HepG2 (cell line): ENCODE measurements at regions not wholly inside any gene's neighbourhood (a gene's known extent, or its start where the extent isn't known, plus 50 kb on each side); places are given as distances from the start of the nearest gene placed in this dataset.
"Not testable (repeated sequence)": the region's sequence is repeated elsewhere in the genome, so short reads cannot be mapped to it uniquely, and the experiment has no call there.

ENCODE experiments used
- ATAC-seq: fragments of 200-7000 bp; cut with Tn5 transposase; 3 replicates; pipeline ENCODE4 v1.9.1; 2020; ENCODE audit warnings: mild to moderate bottlenecking, moderate library complexity
- BruUV-seq: library from RNA; stranded (reverse); fragments of 400-500 nt; replicated peaks from 2 replicates; lab custom pipeline; 2021; lab: Mats Ljungman, UMichigan
- CTCF ChIA-PET: fragments of 300-600 bp; formaldehyde crosslinking; extraction: SDS; loops from one replicate; lab custom pipeline; 2021; ENCODE audit warnings: low total read pairs, inconsistent platforms, low intra/inter-chr PET ratio; lab: Yijun Ruan, JAX
- POLR2A ChIA-PET: fragments of 350-600 bp; sonication (Branson Sonifier 250); formaldehyde crosslinking; loops from one replicate; lab custom pipeline; 2020; ENCODE audit warnings: antibody characterized with exemption, inconsistent platforms; lab: Yijun Ruan, JAX
- DNase-seq: peaks from one replicate; pipeline ENCODE4 v3.0.0-alpha.2; 2015; ENCODE audit warnings: low spot score
- FAIRE-seq: peaks from 3 replicates; lab custom pipeline; 2011; peaks lifted over from hg19 to GRCh38; lab: Jason Lieb, UNC
- H2AFZ ChIP-seq: one replicate; pipeline ENCODE4 v1.6.1; 2011; ENCODE audit warnings: low read length, inconsistent platforms
- H3K27ac ChIP-seq: fragments of 300-600 bp; 3 replicates; pipeline ENCODE4 v1.8.0; 2011; ENCODE audit warnings: mixed run types, mild to moderate bottlenecking, mixed read lengths, low read length, inconsistent platforms; ENCODE audit not compliant: insufficient read depth; ENCODE audit errors: extremely low read length
- H3K27me3 ChIP-seq, 2 experiments: fragments of 200-600 bp in 1 of 2; 2 replicates in 1 of 2; 3 replicates in 1 of 2; pipeline versions ENCODE4 v1.6.0 to v1.8.0; 2011; ENCODE audit warnings: low read length in 2 of 2, mild to moderate bottlenecking in 2 of 2, moderate library complexity in 2 of 2, inconsistent platforms in 1 of 2; ENCODE audit not compliant: insufficient read depth in 2 of 2, control insufficient read depth in 1 of 2
- H3K36me3 ChIP-seq, 2 experiments: fragments of 200-600 bp in 1 of 2; replicated peaks in 1 of 2; 2 replicates in 1 of 2; 3 replicates in 1 of 2; pipeline versions ENCODE4 v1.5.1 to v1.8.0; 2011; ENCODE audit warnings: low read length in 2 of 2, inconsistent platforms in 1 of 2; ENCODE audit not compliant: insufficient read depth in 2 of 2, control insufficient read depth in 1 of 2
- H3K4me1 ChIP-seq: 2 replicates; pipeline ENCODE4 v1.5.1; 2012; ENCODE audit warnings: low read length, inconsistent platforms; ENCODE audit not compliant: insufficient read depth
- H3K4me2 ChIP-seq: 2 replicates; pipeline ENCODE4 v1.6.0; 2011; ENCODE audit warnings: low read depth, low read length, inconsistent platforms
- H3K4me3 ChIP-seq, 3 experiments: fragments of 200-600 bp in 1 of 3; sonication (generic), shearing (Covaris generic) in 1 of 3; replicated peaks in 1 of 3; 2 replicates each; pipeline ENCODE4 v1.5.1; 2011 to 2016; ENCODE audit warnings: low read length in 3 of 3, inconsistent platforms in 2 of 3, low read depth in 2 of 3, mild to moderate bottlenecking in 2 of 3, control low read depth in 1 of 3, mixed read lengths in 1 of 3; ENCODE audit not compliant: insufficient read depth in 1 of 3
- H3K79me2 ChIP-seq: one replicate; pipeline ENCODE4 v1.6.1; 2011; ENCODE audit warnings: low read length, inconsistent platforms; ENCODE audit not compliant: insufficient read depth
- H3K9ac ChIP-seq: 2 replicates; pipeline ENCODE4 v1.6.0; 2011; ENCODE audit warnings: mild to moderate bottlenecking, low read depth, low read length, inconsistent platforms; ENCODE audit not compliant: insufficient read depth
- H3K9me3 ChIP-seq: 2 replicates; pipeline ENCODE4 v1.5.1; 2012; ENCODE audit warnings: mild to moderate bottlenecking, low read length
- H4K20me1 ChIP-seq: 2 replicates; pipeline ENCODE4 v1.6.0; 2011; ENCODE audit warnings: inconsistent platforms, mild to moderate bottlenecking, low read length, moderate library complexity; ENCODE audit not compliant: insufficient read depth
- E2F2 ChIP-seq: sonication (generic); formaldehyde crosslinking; IDR thresholded peaks from 2 replicates; pipeline ENCODE4 v1.4.0; 2020; ENCODE audit warnings: missing genetic modification reagents, borderline replicate concordance
- FOXO1 ChIP-seq: sonication (generic); formaldehyde crosslinking; IDR thresholded peaks from 2 replicates; pipeline ENCODE4 v1.4.0; 2020; ENCODE audit warnings: missing genetic modification reagents
- GABPB1 ChIP-seq: IDR thresholded peaks from 2 replicates; pipeline ENCODE4 v1.6.1; 2016; ENCODE audit warnings: mild to moderate bottlenecking, missing genetic modification reagents, moderate library complexity, missing compliant biosample characterization
- GLMP ChIP-seq: sonication (generic); formaldehyde crosslinking; IDR thresholded peaks from 2 replicates; pipeline ENCODE4 v1.9.0; 2021; ENCODE audit warnings: missing genetic modification reagents, mild to moderate bottlenecking, borderline replicate concordance
- MAFF ChIP-seq: IDR thresholded peaks from 2 replicates; pipeline ENCODE4 v1.6.1; 2011; ENCODE audit warnings: low read depth, low read length, improper control_type of control experiment
- MAFK ChIP-seq, 2 experiments: IDR thresholded peaks in 1 of 2; conservative IDR thresholded peaks in 1 of 2; 2 replicates each; pipeline ENCODE4 v1.6.1; 2011; ENCODE audit warnings: improper control_type of control experiment in 2 of 2, low read length in 2 of 2
- MTF1 ChIP-seq: sonication (generic); formaldehyde crosslinking; IDR thresholded peaks from 2 replicates; pipeline ENCODE4 v1.5.0; 2020; ENCODE audit warnings: missing genetic modification reagents
- MYNN ChIP-seq: sonication (generic); formaldehyde crosslinking; IDR thresholded peaks from 2 replicates; pipeline ENCODE4 v1.4.0; 2020; ENCODE audit warnings: mild to moderate bottlenecking, low read depth, missing genetic modification reagents
- POLR2AphosphoS2 ChIP-seq: IDR thresholded peaks from 2 replicates; pipeline ENCODE4 v1.6.1; 2011; ENCODE audit warnings: low read depth, low read length, improper control_type of control experiment
- TIGD3 ChIP-seq: sonication (generic); formaldehyde crosslinking; IDR thresholded peaks from 2 replicates; pipeline ENCODE4 v1.5.1; 2020; ENCODE audit warnings: mild to moderate bottlenecking, missing genetic modification reagents, borderline replicate concordance
- ZNF224 ChIP-seq: sonication (generic); formaldehyde crosslinking; IDR thresholded peaks from 2 replicates; pipeline ENCODE4 v1.5.0; 2020; ENCODE audit warnings: mild to moderate bottlenecking, missing genetic modification reagents
- ZNF570 ChIP-seq: sonication (generic); formaldehyde crosslinking; IDR thresholded peaks from 2 replicates; pipeline ENCODE4 v1.4.0; 2020; ENCODE audit warnings: mild to moderate bottlenecking, missing genetic modification reagents, borderline replicate concordance
- ZNF776 ChIP-seq: sonication (generic); formaldehyde crosslinking; IDR thresholded peaks from 2 replicates; pipeline ENCODE4 v1.4.0; 2020; ENCODE audit warnings: mild to moderate bottlenecking, missing genetic modification reagents
- WGBS: methylation state at CpG from one replicate; pipeline ENCODE4 v1.1.6; 2017; ENCODE audit warnings: low lambda C conversion rate; 5-methylcytosine and 5-hydroxymethylcytosine counted together
- in situ Hi-C: cut with HindIII; loops from 2 replicates; pipeline ENCODE4 v1.10.0; 2017; ENCODE audit warnings: low pct_unique_long_range_greater_than_20kb; ENCODE audit not compliant: extremely low pct_ligation_motif_present
- intact Hi-C: fragments of 100-400 bp; cut with micrococcal nuclease; formaldehyde crosslinking; loops from one replicate; pipeline ENCODE4 v1.10.0; 2022; ENCODE audit not compliant: unreplicated experiment

GRCh38 chr7:131808736-131809135 lies 252.3 kb upstream of the PODXL start:
- Histone ChIP-seq H3K9ac (no peak overlapping the region), H3K4me3 (no peak overlapping the region), H3K4me1 (no peaks in the 10 kb centered on the region), H3K27ac (no peak overlapping the region), H2AFZ (no peak overlapping the region), H3K4me2 (no peak overlapping the region), H4K20me1 (no peaks in the 10 kb centered on the region), H3K36me3 (no peaks in the 10 kb centered on the region), H3K27me3 (peaks cover 0 to 7% of the 10 kb centered on the region in 2 experiments; a peak in 1 of 5 replicates), H3K9me3 (no peaks in the 10 kb centered on the region), H3K79me2 (no peaks in the 10 kb centered on the region)
- WGBS: 2% methylated on average over 2 of the region's 2 CpGs
- FAIRE-seq: no peak
- ATAC-seq: no peak
- peak; percentile 62 to 83; a peak in 3 of 4 replicates for TF ChIP-seq MAFK (conservative IDR thresholded peaks at IDR 0.05 in 1 of 2, IDR thresholded peaks at IDR 0.05 in 1 of 2; ENCODE audit: low read length in 2 of 2)
- TF ChIP-seq MTF1 (CRISPR knock-in tag): no peak
- TF ChIP-seq MYNN (CRISPR knock-in tag): no peak
- TF ChIP-seq FOXO1 (CRISPR knock-in tag): no peak
- no peak for TF ChIP-seq ZNF570 (CRISPR knock-in tag)
- TF ChIP-seq ZNF224: no peak
- TF ChIP-seq GLMP (CRISPR knock-in tag): no peak
- no peak for TF ChIP-seq E2F2 (CRISPR knock-in tag)
- TF ChIP-seq MAFF: peak; percentile 63; the same call in 1 of the 2 replicates
- no peak for TF ChIP-seq GABPB1 (CRISPR knock-in tag)
- TF ChIP-seq ZNF776 (CRISPR knock-in tag): no peak
- TF ChIP-seq TIGD3: no peak
- TF ChIP-seq POLR2AphosphoS2: no peak
- CTCF ChIA-PET: no interaction called here
- no TSS peak for BruUV-seq
- in situ Hi-C loops: no loop called here
- DNase-seq: no peak
- POLR2A ChIA-PET: no interaction called here
- intact Hi-C loops: no loop called here

GRCh38 chr7:131808156-131808555 lies 251.7 kb upstream of the PODXL start:
- 84% methylated on average over 8 of the region's 8 CpGs for WGBS
- FAIRE-seq, intact Hi-C loops: not testable (repeated sequence)

More at GRCh38 chr7:131808156-131808555, 251.7 kb upstream of the PODXL start:
- ATAC-seq, H2AFZ ChIP-seq, H3K79me2 ChIP-seq, H3K36me3 ChIP-seq, CTCF ChIA-PET, in situ Hi-C loops, H3K9me3 ChIP-seq, H3K27me3 ChIP-seq, H3K9ac ChIP-seq, DNase-seq, H3K4me1 ChIP-seq, H4K20me1 ChIP-seq, POLR2A ChIA-PET, H3K4me2 ChIP-seq, BruUV-seq, H3K27ac ChIP-seq, H3K4me3 ChIP-seq: not testable (repeated sequence)
